Endothelial cell of umbilical vein (primary cell): ENCODE measurements at regions not wholly inside any gene's neighbourhood (a gene's known extent, or its start where the extent isn't known, plus 50 kb on each side); places are given as distances from the start of the nearest gene placed in this dataset.
A peak's percentile ranks its signal among the peaks of the same experiment; 100 is the strongest.

Source experiments
- BruUV-seq: library from RNA; stranded (reverse); fragments of 400-500 nt; replicated peaks from 2 replicates; lab custom pipeline; 2021; lab: Mats Ljungman, UMichigan
- CTCF ChIA-PET: fragments of 300-600, 350-600 bp; sonication (Branson Sonifier 250); formaldehyde crosslinking; loops from one replicate; lab custom pipeline; 2021; ENCODE audit warnings: antibody characterized with exemption, inconsistent platforms; lab: Charles Lee
- POLR2A ChIA-PET: fragments of 300-600, 350-600 bp; sonication (Branson Sonifier 250); formaldehyde crosslinking; loops from one replicate; lab custom pipeline; 2021; ENCODE audit warnings: antibody characterized with exemption, inconsistent platforms; lab: Charles Lee
- DNase-seq: peaks from one replicate; pipeline ENCODE4 v3.0.0-alpha.2; 2011; ENCODE audit warnings: low read depth, low spot score
- FAIRE-seq: peaks from 2 replicates; lab custom pipeline; 2011; peaks lifted over from hg19 to GRCh38; lab: Jason Lieb, UNC
- H2AFZ ChIP-seq: 2 replicates; pipeline ENCODE4 v1.6.0; 2012; ENCODE audit warnings: low read depth, low read length, control low read depth, inconsistent platforms
- H3K27ac ChIP-seq: 2 replicates; pipeline ENCODE4 v1.5.1; 2011; ENCODE audit warnings: low read depth, mild to moderate bottlenecking, control low read depth, low read length, moderate library complexity; ENCODE audit not compliant: insufficient read depth
- H3K27me3 ChIP-seq, 2 experiments: 2 replicates each; pipeline versions ENCODE4 v1.6.0 to v1.6.1; 2011; ENCODE audit warnings: low read length in 2 of 2, mixed read lengths in 1 of 2; ENCODE audit not compliant: control insufficient read depth in 2 of 2, insufficient read depth in 2 of 2
- H3K36me3 ChIP-seq, 2 experiments: 2 replicates in 1 of 2; 3 replicates in 1 of 2; pipeline ENCODE4 v1.5.1; 2011; ENCODE audit warnings: low read length in 2 of 2, mild to moderate bottlenecking in 1 of 2, moderate library complexity in 1 of 2; ENCODE audit not compliant: control insufficient read depth in 2 of 2, insufficient read depth in 2 of 2; ENCODE audit errors: extremely low read depth in 1 of 2
- H3K4me1 ChIP-seq: 3 replicates; pipeline ENCODE4 v1.5.1; 2011; ENCODE audit warnings: mild to moderate bottlenecking, low read length; ENCODE audit not compliant: control insufficient read depth, insufficient read depth; ENCODE audit errors: extremely low read depth
- H3K4me2 ChIP-seq: 2 replicates; pipeline ENCODE4 v1.6.1; 2011; ENCODE audit warnings: low read length, control low read depth, mixed read lengths; ENCODE audit not compliant: insufficient read depth
- H3K4me3 ChIP-seq, 3 experiments: fragments of 200-600 bp in 1 of 3; sonication (generic), shearing (Covaris generic) in 1 of 3; replicated peaks in 1 of 3; 2 replicates each; pipeline ENCODE4 v1.5.1; 2011 to 2016; ENCODE audit warnings: control low read depth in 3 of 3, low read length in 3 of 3, mild to moderate bottlenecking in 2 of 3, inconsistent platforms in 1 of 3, low read depth in 1 of 3, moderate library complexity in 1 of 3; ENCODE audit not compliant: insufficient read depth in 1 of 3
- H3K79me2 ChIP-seq: 2 replicates; pipeline ENCODE4 v1.6.0; 2012; ENCODE audit warnings: low read length, inconsistent platforms; ENCODE audit not compliant: control insufficient read depth, insufficient read depth
- H3K9ac ChIP-seq: replicated peaks from 2 replicates; pipeline ENCODE3; 2011; ENCODE audit warnings: low read length, control low read depth; ENCODE audit not compliant: insufficient read depth; ENCODE audit errors: extremely low read depth
- H3K9me1 ChIP-seq: replicated peaks from 3 replicates; pipeline ENCODE4 v1.6.0; 2011; ENCODE audit warnings: mild to moderate bottlenecking, low read length; ENCODE audit not compliant: control insufficient read depth, insufficient read depth; ENCODE audit errors: extremely low read depth
- H3K9me3 ChIP-seq: replicated peaks from 2 replicates; pipeline ENCODE4 v1.5.1; 2012; ENCODE audit warnings: low read length, inconsistent platforms; ENCODE audit not compliant: control insufficient read depth, insufficient read depth
- H4K20me1 ChIP-seq: replicated peaks from 2 replicates; pipeline ENCODE3; 2011; ENCODE audit warnings: mild to moderate bottlenecking, low read length; ENCODE audit not compliant: control insufficient read depth, insufficient read depth; ENCODE audit errors: extremely low read depth
- EZH2 ChIP-seq: IDR thresholded peaks from 2 replicates; pipeline ENCODE4 v1.6.1; 2012; ENCODE audit warnings: borderline replicate concordance, low read depth, mild to moderate bottlenecking, moderate library complexity, low read length, inconsistent platforms; ENCODE audit not compliant: severe bottlenecking
- FOS ChIP-seq: IDR thresholded peaks from 2 replicates; pipeline ENCODE4 v1.6.1; 2011; ENCODE audit warnings: mild to moderate bottlenecking, low read length, moderate library complexity, borderline replicate concordance; ENCODE audit not compliant: insufficient read depth
- GATA2 ChIP-seq: IDR thresholded peaks from 2 replicates; pipeline ENCODE4 v1.7.0; 2011; ENCODE audit warnings: low read depth, mild to moderate bottlenecking, moderate library complexity, mixed read lengths, low read length; ENCODE audit not compliant: insufficient read length, insufficient read depth
- JUN ChIP-seq: IDR thresholded peaks from 2 replicates; pipeline ENCODE4 v1.6.1; 2011; ENCODE audit warnings: borderline replicate concordance, low read depth; ENCODE audit not compliant: insufficient read length, insufficient read depth
- MYC ChIP-seq: IDR thresholded peaks from one replicate; pipeline ENCODE4 v1.6.1; 2011; ENCODE audit warnings: mild to moderate bottlenecking, low read depth, low read length
- POLR2A ChIP-seq: IDR thresholded peaks from 2 replicates; pipeline ENCODE4 v1.6.1; 2012; ENCODE audit warnings: low read depth, mild to moderate bottlenecking, control low read depth, low read length
- POLR2AphosphoS5 ChIP-seq: IDR thresholded peaks from 2 replicates; pipeline ENCODE4 v1.6.1; 2012; ENCODE audit warnings: low read depth, mild to moderate bottlenecking, control low read depth, low read length, moderate library complexity; ENCODE audit not compliant: insufficient read depth
- dilution Hi-C: fragments of 300-500 bp; cut with MboI; formaldehyde crosslinking; loops from one replicate; pipeline ENCODE4 v1.15.0; 2019; ENCODE audit warnings: low sequenced_read_pairs; ENCODE audit not compliant: extremely low pct_ligation_motif_present
- intact Hi-C: fragments of 100-400 bp; cut with micrococcal nuclease; formaldehyde crosslinking; loops from one replicate; pipeline ENCODE4 v1.10.0; 2022
- TF ChIP-seq, protein P1 (sequence below), 2 donors: IDR thresholded peaks; 1 replicate in 1 of 2; 2 replicates in 1 of 2; pipeline ENCODE4 v1.5.1; 2011; ENCODE audit warnings: low read length in 2 of 2, mild to moderate bottlenecking in 2 of 2, moderate library complexity in 2 of 2, control low read depth in 1 of 2, inconsistent platforms in 1 of 2, low read depth in 1 of 2; ENCODE audit not compliant: insufficient read depth in 1 of 2; ENCODE audit errors: extremely low read depth in 1 of 2
- TF ChIP-seq, protein P2 (sequence below): IDR thresholded peaks from 2 replicates; pipeline ENCODE4 v1.6.1; 2011; ENCODE audit not compliant: insufficient read depth, insufficient read length

GRCh38 chr5:99600952-99601351 is 672.1 kb upstream of the CHD1 start:
- Histone ChIP-seq H3K4me2 (no peak overlapping the region), H3K36me3 (no peaks in the 10 kb centered on the region), H3K9me1 (no peaks in the 10 kb centered on the region), H3K27me3 (no peaks in the 10 kb centered on the region), H3K4me3 (no peak overlapping the region), H3K9me3 (no peaks in the 10 kb centered on the region), H3K27ac (no peak overlapping the region), H2AFZ (peak overlapping the region; percentile 68), H3K9ac (no peak overlapping the region), H3K79me2 (no peaks in the 10 kb centered on the region), H3K4me1 (peaks cover 7% of the 10 kb centered on the region), H4K20me1 (no peaks in the 10 kb centered on the region)
- intact Hi-C loops = no loop called here
- no TSS peak for BruUV-seq
- POLR2A ChIA-PET = no interaction called here
- no peak for FAIRE-seq
- peak; percentile 43 for TF ChIP-seq GATA2
- TF ChIP-seq, protein P1, sequence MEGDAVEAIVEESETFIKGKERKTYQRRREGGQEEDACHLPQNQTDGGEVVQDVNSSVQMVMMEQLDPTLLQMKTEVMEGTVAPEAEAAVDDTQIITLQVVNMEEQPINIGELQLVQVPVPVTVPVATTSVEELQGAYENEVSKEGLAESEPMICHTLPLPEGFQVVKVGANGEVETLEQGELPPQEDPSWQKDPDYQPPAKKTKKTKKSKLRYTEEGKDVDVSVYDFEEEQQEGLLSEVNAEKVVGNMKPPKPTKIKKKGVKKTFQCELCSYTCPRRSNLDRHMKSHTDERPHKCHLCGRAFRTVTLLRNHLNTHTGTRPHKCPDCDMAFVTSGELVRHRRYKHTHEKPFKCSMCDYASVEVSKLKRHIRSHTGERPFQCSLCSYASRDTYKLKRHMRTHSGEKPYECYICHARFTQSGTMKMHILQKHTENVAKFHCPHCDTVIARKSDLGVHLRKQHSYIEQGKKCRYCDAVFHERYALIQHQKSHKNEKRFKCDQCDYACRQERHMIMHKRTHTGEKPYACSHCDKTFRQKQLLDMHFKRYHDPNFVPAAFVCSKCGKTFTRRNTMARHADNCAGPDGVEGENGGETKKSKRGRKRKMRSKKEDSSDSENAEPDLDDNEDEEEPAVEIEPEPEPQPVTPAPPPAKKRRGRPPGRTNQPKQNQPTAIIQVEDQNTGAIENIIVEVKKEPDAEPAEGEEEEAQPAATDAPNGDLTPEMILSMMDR (IDR thresholded peaks at IDR 0.05; ENCODE audit: extremely low read depth in 1 of 2, insufficient read depth in 1 of 2, low read depth in 1 of 2, low read length in 2 of 2) = no peak
- CTCF ChIA-PET = interaction anchor here (1.9 kb wide), 1 partner anchor 10 kb away, joined by 5 read pairs; no protein-coding TSS in a partner anchor
- peak; percentile 12 for DNase-seq
- dilution Hi-C loops = no loop called here

- DNase-seq (no peak), FAIRE-seq (no peak)
- Histone ChIP-seq H3K4me1 (no peaks in the 10 kb centered on the region), H3K9me1 (no peaks in the 10 kb centered on the region), H3K9ac (no peak overlapping the region), H3K27ac (no peak overlapping the region), H3K79me2 (no peaks in the 10 kb centered on the region), H3K27me3 (no peaks in the 10 kb centered on the region), H3K4me3 (no peak overlapping the region), H3K36me3 (no peaks in the 10 kb centered on the region), H3K4me2 (no peak overlapping the region), H2AFZ (no peak overlapping the region), H4K20me1 (no peaks in the 10 kb centered on the region), H3K9me3 (no peaks in the 10 kb centered on the region)
- no TSS peak for BruUV-seq
- POLR2A ChIA-PET = no interaction called here
- dilution Hi-C loops = no loop called here
- intact Hi-C loops = no loop called here
- CTCF ChIA-PET = interaction anchor here (1.6 kb wide), 1 partner anchor 10 kb away, joined by 5 read pairs; no protein-coding TSS in a partner anchor
- TF ChIP-seq POLR2A (no peak), GATA2 (no peak), EZH2 (no peak), FOS (no peak), MYC (no peak), POLR2AphosphoS5 (no peak), JUN (no peak)
- TF ChIP-seq, protein P1 (IDR thresholded peaks at IDR 0.05; ENCODE audit: extremely low read depth in 1 of 2, insufficient read depth in 1 of 2, low read depth in 1 of 2, low read length in 2 of 2) = no peak
- TF ChIP-seq, protein P2, sequence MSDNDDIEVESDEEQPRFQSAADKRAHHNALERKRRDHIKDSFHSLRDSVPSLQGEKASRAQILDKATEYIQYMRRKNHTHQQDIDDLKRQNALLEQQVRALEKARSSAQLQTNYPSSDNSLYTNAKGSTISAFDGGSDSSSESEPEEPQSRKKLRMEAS = no peak
Observed at GRCh38 chr5:99590806-99591205, 662.0 kb upstream of the CHD1 start.
